GM23338 (cell line): ENCODE measurements at regions not wholly inside any gene's neighbourhood (a gene's known extent, or its start where the extent isn't known, plus 50 kb on each side); places are given as distances from the start of the nearest gene placed in this dataset.

Experiments used
- ATAC-seq: fragments of 200-7000 bp; cut with Tn5 transposase; 3 replicates; pipeline ENCODE4 v1.9.1; 2020
- DNase-seq: peaks from one replicate; pipeline ENCODE4 v3.0.0-alpha.2; 2015; ENCODE audit warnings: low spot score
- H2AFZ ChIP-seq: fragments of 200-600 bp; sonication (generic); 2 replicates; pipeline ENCODE4 v1.8.0; 2016; ENCODE audit warnings: antibody characterized with exemption, mild to moderate bottlenecking, moderate library complexity
- H3F3A ChIP-seq: fragments of 200-600 bp; sonication (generic); replicated peaks from 2 replicates; pipeline ENCODE4 v1.8.0; 2017; ENCODE audit warnings: antibody characterized with exemption, mixed run types, low read depth
- H3K27ac ChIP-seq: fragments of 200-600 bp; sonication (generic); 2 replicates; pipeline ENCODE4 v1.6.1; 2016; ENCODE audit warnings: low read depth
- H3K27me3 ChIP-seq: fragments of 200-600 bp; sonication (generic); 2 replicates; pipeline ENCODE4 v1.8.0; 2016; ENCODE audit warnings: mild to moderate bottlenecking, mixed run types, moderate library complexity; ENCODE audit not compliant: insufficient read depth
- H3K36me3 ChIP-seq: fragments of 200-600 bp; sonication (generic); 2 replicates; pipeline ENCODE4 v1.8.0; 2016; ENCODE audit warnings: mild to moderate bottlenecking; ENCODE audit not compliant: insufficient read depth
- H3K4me1 ChIP-seq: fragments of 200-600 bp; sonication (generic); 2 replicates; pipeline ENCODE4 v1.8.0; 2016; ENCODE audit warnings: mild to moderate bottlenecking, moderate library complexity; ENCODE audit not compliant: insufficient read depth
- H3K4me2 ChIP-seq: fragments of 200-600 bp; sonication (generic); 2 replicates; pipeline ENCODE4 v1.7.1; 2017; ENCODE audit warnings: mixed run types
- H3K4me3 ChIP-seq: fragments of 200-600 bp; sonication (generic); 2 replicates; pipeline ENCODE4 v1.6.1; 2016; ENCODE audit warnings: mixed run types
- H3K79me2 ChIP-seq: fragments of 200-600 bp; sonication (generic); replicated peaks from 2 replicates; pipeline ENCODE4 v1.8.0; 2017; ENCODE audit warnings: mild to moderate bottlenecking; ENCODE audit not compliant: insufficient read depth
- H3K9me2 ChIP-seq: fragments of 200-600 bp; sonication (generic); 2 replicates; pipeline ENCODE4 v1.8.0; 2017; ENCODE audit not compliant: insufficient read depth
- H4K20me1 ChIP-seq: fragments of 200-600 bp; sonication (generic); replicated peaks from 2 replicates; pipeline ENCODE4 v1.8.0; 2017; ENCODE audit warnings: mild to moderate bottlenecking; ENCODE audit not compliant: insufficient read depth
- H3K27ac Mint-ChIP-seq: 2 replicates; pipeline ENCODE4 v1.8.0; 2020; ENCODE audit warnings: inconsistent platforms, mild to moderate bottlenecking, moderate library complexity, mixed read lengths
- H3K27me3 Mint-ChIP-seq: 3 replicates; pipeline ENCODE4 v1.8.0; 2022; ENCODE audit warnings: low read depth, mild to moderate bottlenecking, moderate library complexity, mixed read lengths, inconsistent platforms; ENCODE audit not compliant: insufficient read depth, poor library complexity
- H3K36me3 Mint-ChIP-seq: 3 replicates; pipeline ENCODE4 v1.8.0; 2021; ENCODE audit warnings: low read depth, mild to moderate bottlenecking, inconsistent platforms, moderate library complexity, mixed read lengths
- H3K4me1 Mint-ChIP-seq: 3 replicates; pipeline ENCODE4 v1.8.0; 2020; ENCODE audit warnings: mild to moderate bottlenecking, inconsistent platforms, mixed read lengths
- H3K4me3 Mint-ChIP-seq: 3 replicates; pipeline ENCODE4 v1.8.0; 2021; ENCODE audit warnings: moderate library complexity, mild to moderate bottlenecking, inconsistent platforms, mixed read lengths
- H3K9me3 Mint-ChIP-seq: 3 replicates; pipeline ENCODE4 v1.8.0; 2020; ENCODE audit warnings: moderate library complexity, mild to moderate bottlenecking, inconsistent platforms, mixed read lengths
- CREB1 ChIP-seq: fragments of 250-450 bp; sonication (Bioruptor Pico); IDR thresholded peaks from 2 replicates; pipeline ENCODE4 v1.5.0; 2020; ENCODE audit warnings: low read depth, mild to moderate bottlenecking, moderate library complexity
- CTCF ChIP-seq, 2 experiments: fragments of 200-600 bp in 1 of 2; sonication (generic) in 1 of 2; conservative IDR thresholded peaks; 2 replicates each; pipeline versions ENCODE4 v1.5.1 to v1.6.1; 2016 to 2017; ENCODE audit warnings: antibody characterized with exemption in 2 of 2, low read depth in 2 of 2, mild to moderate bottlenecking in 2 of 2, moderate library complexity in 1 of 2
- ETS1 ChIP-seq: IDR thresholded peaks from 2 replicates; pipeline ENCODE4 v1.6.1; 2016; ENCODE audit warnings: antibody characterized with exemption
- EZH2 ChIP-seq: fragments of 200-600 bp; sonication (generic); IDR thresholded peaks from one replicate; pipeline ENCODE4 v1.8.0; 2017; ENCODE audit warnings: antibody characterized with exemption, mild to moderate bottlenecking, low read depth; ENCODE audit not compliant: unreplicated experiment
- EZH2phosphoT487 ChIP-seq: fragments of 200-600 bp; sonication (generic); IDR thresholded peaks from one replicate; pipeline ENCODE4 v1.8.1; 2018; ENCODE audit warnings: antibody characterized with exemption; ENCODE audit not compliant: unreplicated experiment
- JUNB ChIP-seq: IDR thresholded peaks from one replicate; pipeline ENCODE4 v1.6.1; 2016; ENCODE audit warnings: antibody characterized with exemption; ENCODE audit not compliant: unreplicated experiment
- NANOG ChIP-seq: IDR thresholded peaks from 2 replicates; pipeline ENCODE4 v1.6.1; 2016; ENCODE audit warnings: antibody characterized with exemption, borderline replicate concordance
- POLR2AphosphoS5 ChIP-seq: IDR thresholded peaks from 2 replicates; pipeline ENCODE4 v1.6.1; 2016; ENCODE audit warnings: antibody characterized with exemption, low read depth
- REST ChIP-seq: IDR thresholded peaks from one replicate; pipeline ENCODE4 v1.6.1; 2018; ENCODE audit warnings: antibody characterized with exemption; ENCODE audit not compliant: unreplicated experiment
- STAT1 ChIP-seq: IDR thresholded peaks from one replicate; pipeline ENCODE4 v1.6.1; 2016; ENCODE audit warnings: antibody characterized with exemption; ENCODE audit not compliant: unreplicated experiment
- ZNF114 ChIP-seq: fragments of 250-450 bp; sonication (Bioruptor Pico); IDR thresholded peaks from 2 replicates; pipeline ENCODE4 v1.5.0; 2020; ENCODE audit warnings: mild to moderate bottlenecking, moderate library complexity
- ZNF331 ChIP-seq: fragments of 250-450 bp; sonication (Bioruptor Pico); IDR thresholded peaks from 2 replicates; pipeline ENCODE4 v1.5.0; 2020; ENCODE audit warnings: low read depth, mild to moderate bottlenecking, moderate library complexity

- TF ChIP-seq REST (no peak), ZNF114 (no peak), NANOG (no peak), JUNB (no peak), EZH2 (no peak), CREB1 (CRISPR knock-in tag) (no peak), POLR2AphosphoS5 (no peak), STAT1 (no peak), CTCF (conservative IDR thresholded peaks at IDR 0.05; ENCODE audit: low read depth in 2 of 2) (no peak), EZH2phosphoT487 (no peak), ETS1 (no peak), ZNF331 (CRISPR knock-in tag) (no peak)
These were observed 419.6 kb upstream of the NPVF start (continued) for GRCh38 chr7:25647872-25648271.

- Histone ChIP-seq H3K27me3 (no peaks in the 10 kb centered on the region), H3F3A (no peaks in the 10 kb centered on the region), H3K4me3 (no peak overlapping the region), H3K9me2 (no peaks in the 10 kb centered on the region), H3K4me2 (no peak overlapping the region), H3K27ac (no peak overlapping the region), H2AFZ (no peak overlapping the region), H3K36me3 (no peaks in the 10 kb centered on the region), H3K4me1 (no peaks in the 10 kb centered on the region), H4K20me1 (no peaks in the 10 kb centered on the region), H3K79me2 (no peaks in the 10 kb centered on the region)
- no peaks in the 10 kb centered on the region for H3K27me3 Mint-ChIP-seq
- H3K4me3 Mint-ChIP-seq: no peak overlapping the region
- H3K27ac Mint-ChIP-seq: no peak overlapping the region
- H3K9me3 Mint-ChIP-seq: no peaks in the 10 kb centered on the region; the same call in 2 of the 3 replicates
- no peaks in the 10 kb centered on the region for H3K36me3 Mint-ChIP-seq
- peaks cover 6% of the 10 kb centered on the region; the same call in 2 of the 3 replicates for H3K4me1 Mint-ChIP-seq
- DNase-seq (no peak), ATAC-seq (no peak)
- no peak for TF ChIP-seq EZH2
- no peak for TF ChIP-seq EZH2phosphoT487
- no peak for TF ChIP-seq ZNF114
- TF ChIP-seq ETS1: no peak
- no peak for TF ChIP-seq NANOG
These were observed 424.1 kb upstream of the NPVF start for GRCh38 chr7:25652366-25652765.
